LNCAP (cell line): ENCODE measurements at regions not wholly inside any gene's neighbourhood (a gene's known extent, or its start where the extent isn't known, plus 50 kb on each side); places are given as distances from the start of the nearest gene placed in this dataset.
A peak's percentile ranks its signal among the peaks of the same experiment; 100 is the strongest.

Experiments
- TF ChIP-seq, protein P1 (sequence below): fragments of 450-650 bp; IDR thresholded peaks from 2 replicates; pipeline ENCODE4 v1.5.1; 2017; ENCODE audit warnings: mild to moderate bottlenecking

GRCh38 chr5:148012801-148013200 lies 51.0 kb upstream of the SPINK5 start:
- TF ChIP-seq, protein P1, sequence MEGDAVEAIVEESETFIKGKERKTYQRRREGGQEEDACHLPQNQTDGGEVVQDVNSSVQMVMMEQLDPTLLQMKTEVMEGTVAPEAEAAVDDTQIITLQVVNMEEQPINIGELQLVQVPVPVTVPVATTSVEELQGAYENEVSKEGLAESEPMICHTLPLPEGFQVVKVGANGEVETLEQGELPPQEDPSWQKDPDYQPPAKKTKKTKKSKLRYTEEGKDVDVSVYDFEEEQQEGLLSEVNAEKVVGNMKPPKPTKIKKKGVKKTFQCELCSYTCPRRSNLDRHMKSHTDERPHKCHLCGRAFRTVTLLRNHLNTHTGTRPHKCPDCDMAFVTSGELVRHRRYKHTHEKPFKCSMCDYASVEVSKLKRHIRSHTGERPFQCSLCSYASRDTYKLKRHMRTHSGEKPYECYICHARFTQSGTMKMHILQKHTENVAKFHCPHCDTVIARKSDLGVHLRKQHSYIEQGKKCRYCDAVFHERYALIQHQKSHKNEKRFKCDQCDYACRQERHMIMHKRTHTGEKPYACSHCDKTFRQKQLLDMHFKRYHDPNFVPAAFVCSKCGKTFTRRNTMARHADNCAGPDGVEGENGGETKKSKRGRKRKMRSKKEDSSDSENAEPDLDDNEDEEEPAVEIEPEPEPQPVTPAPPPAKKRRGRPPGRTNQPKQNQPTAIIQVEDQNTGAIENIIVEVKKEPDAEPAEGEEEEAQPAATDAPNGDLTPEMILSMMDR, result no peak

DNA sequence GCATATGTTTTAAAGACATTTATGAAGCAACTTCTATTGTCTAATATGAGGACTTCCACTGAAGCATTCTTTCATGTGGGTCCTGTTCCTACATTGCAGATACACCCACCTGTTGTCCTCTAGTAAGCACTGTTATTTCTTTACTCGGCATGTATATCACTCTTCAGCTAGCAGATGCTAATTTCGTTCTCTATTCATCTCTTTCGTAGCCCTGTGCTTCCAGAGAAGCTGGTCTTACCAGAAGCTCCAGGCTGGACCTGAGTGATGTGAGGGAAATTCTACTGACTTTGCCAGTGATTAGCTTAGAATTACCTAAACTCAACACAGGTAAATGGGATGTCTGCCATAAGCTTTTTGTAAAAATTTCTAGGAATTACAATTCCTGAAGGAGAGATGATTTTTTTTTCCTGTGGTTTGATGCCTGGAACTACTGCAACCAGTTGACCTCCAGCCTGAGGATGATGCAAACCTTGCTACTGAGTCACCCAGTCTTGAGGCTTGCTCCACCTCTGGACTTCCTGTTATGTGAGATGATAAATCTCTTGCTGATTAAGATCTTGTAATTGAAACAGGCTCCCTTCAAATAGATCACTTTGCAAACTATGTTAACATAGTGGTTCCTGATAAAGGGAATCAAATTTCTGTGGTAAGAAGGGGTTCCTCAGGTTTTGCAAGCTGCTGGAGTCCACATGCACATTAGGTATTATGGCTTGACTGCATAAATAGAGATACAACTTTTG lies 52.2 kb upstream of the SPINK5 start:
- TF ChIP-seq, protein P1, result no peak

- TF ChIP-seq, protein P1, result peak; percentile 22; the same call in 1 of the 2 replicates
Observed at GRCh38 chr5:148005788-148006520, 57.8 kb upstream of the SPINK5 start.

DNA sequence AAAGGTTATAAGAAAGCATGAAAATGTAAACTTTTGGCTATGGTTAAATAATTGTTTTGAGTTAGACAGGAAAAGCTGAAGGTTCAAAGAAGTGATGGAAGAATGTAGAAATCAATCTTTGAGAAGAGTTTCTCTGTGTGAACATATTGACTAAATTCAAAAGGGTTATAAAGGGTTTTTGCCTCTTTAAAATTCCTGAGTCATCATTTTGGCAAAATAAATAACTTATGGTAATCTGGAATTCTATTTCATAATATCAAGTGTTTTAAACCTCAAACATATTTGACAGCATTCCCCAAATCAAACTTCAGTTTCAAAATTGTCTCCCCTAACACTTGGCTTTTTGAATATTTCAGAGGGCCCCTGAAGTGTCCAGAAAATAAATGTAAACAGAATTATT lies 60.6 kb upstream of the SPINK5 start:
- TF ChIP-seq, protein P1, result no peak

- TF ChIP-seq, protein P1, result no peak
Observed at GRCh38 chr5:148002451-148002850, 61.3 kb upstream of the SPINK5 start.

DNA sequence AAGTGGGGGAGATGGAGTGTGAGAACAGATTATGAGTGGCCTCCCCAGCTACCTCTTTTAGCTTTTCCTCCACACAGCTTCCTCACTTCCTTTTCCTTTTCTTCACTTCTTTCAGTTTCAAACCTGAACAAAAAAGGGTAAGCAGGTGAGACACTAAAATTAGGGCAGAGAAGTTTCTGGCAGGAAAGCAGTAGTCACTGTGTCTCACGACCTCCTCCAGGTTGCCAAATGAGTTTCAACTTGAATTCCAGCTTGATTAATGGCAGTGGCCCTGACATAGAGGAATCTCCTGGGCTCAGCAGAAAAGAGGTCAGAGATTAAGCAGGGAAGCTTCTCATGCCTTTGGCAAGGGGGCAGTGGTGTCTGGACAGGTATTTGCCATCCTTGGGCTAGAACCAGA lies 63.7 kb upstream of the SPINK5 start:
- TF ChIP-seq, protein P1, result no peak

DNA sequence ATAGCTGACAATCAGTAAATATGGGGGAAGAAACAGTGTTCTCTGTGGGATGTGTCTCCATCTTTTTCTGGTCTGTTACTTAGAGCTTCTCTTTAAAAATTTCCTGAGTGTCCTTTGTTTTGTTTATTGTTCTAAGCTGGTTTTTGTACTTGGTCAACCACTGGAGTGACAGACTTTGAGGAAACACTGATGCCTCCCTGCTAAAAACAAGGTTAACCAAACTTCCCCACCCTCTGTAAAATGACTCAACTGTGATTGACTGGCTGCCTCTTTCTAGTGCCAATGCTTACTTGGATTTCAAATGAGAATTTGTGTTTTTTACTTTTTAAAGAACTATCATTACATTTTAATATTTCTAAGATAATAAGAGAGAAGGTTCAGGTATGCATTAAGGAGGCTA lies 65.1 kb upstream of the SPINK5 start:
- TF ChIP-seq, protein P1, result no peak
